GM06990 (cell line): ENCODE measurements at regions not wholly inside any gene's neighbourhood (a gene's known extent, or its start where the extent isn't known, plus 50 kb on each side); places are given as distances from the start of the nearest gene placed in this dataset.

Source experiments
- DNase-seq: peaks from one replicate; pipeline ENCODE4 v3.0.0-alpha.2; 2011; ENCODE audit not compliant: insufficient read length; ENCODE audit errors: extremely low read depth
- H3K27me3 ChIP-seq: replicated peaks from 2 replicates; pipeline ENCODE4 v1.6.0; 2011; ENCODE audit warnings: low read length; ENCODE audit not compliant: control insufficient read depth, insufficient read depth
- H3K36me3 ChIP-seq: 2 replicates; pipeline ENCODE4 v1.5.1; 2011; ENCODE audit warnings: low read length; ENCODE audit not compliant: control insufficient read depth, insufficient read depth
- H3K4me3 ChIP-seq: replicated peaks from 2 replicates; pipeline ENCODE4 v1.5.1; 2011; ENCODE audit warnings: low read depth, mild to moderate bottlenecking, control low read depth, low read length
- CTCF ChIP-seq: IDR thresholded peaks from 2 replicates; pipeline ENCODE4 v1.5.1; 2011; ENCODE audit warnings: low read length, control low read depth, mild to moderate bottlenecking, inconsistent platforms; ENCODE audit not compliant: insufficient read depth, poor library complexity, severe bottlenecking

- Histone ChIP-seq H3K4me3 (no peak overlapping the region), H3K36me3 (no peaks in the 10 kb centered on the region; the same call in 1 of the 2 replicates), H3K27me3 (no peaks in the 10 kb centered on the region)
- no peak for TF ChIP-seq CTCF
- DNase-seq, result no peak
These were observed 381.9 kb upstream of the RGS6 start for GRCh38 chr14:71550367-71550766.

GRCh38 chr14:71551291-71551950 is 380.8 kb upstream of the RGS6 start:
- Histone ChIP-seq H3K4me3 (no peak overlapping the region), H3K36me3 (no peaks in the 10 kb centered on the region; the same call in 1 of the 2 replicates), H3K27me3 (no peaks in the 10 kb centered on the region)
- TF ChIP-seq CTCF, result no peak
- no peak for DNase-seq

DNA sequence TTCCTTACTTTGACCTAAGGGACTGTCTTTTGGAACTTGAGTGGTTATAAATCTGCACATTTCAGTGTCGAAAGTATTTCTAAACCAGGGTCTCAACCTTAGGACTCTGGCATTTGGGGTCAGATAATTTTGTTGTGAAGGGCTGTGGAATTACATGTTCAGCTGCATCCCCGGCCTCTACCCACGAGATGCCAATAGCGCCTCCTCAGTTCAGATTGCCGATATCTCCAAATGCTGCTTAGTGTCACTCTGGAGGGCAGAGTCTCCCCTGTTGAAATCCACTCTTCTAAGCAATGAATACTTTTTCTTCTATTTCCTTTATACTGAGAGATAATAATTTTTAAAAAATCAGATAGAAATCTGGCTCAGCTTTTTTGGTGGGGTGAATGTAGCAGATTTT is 379.4 kb upstream of the RGS6 start:
- no peak for TF ChIP-seq CTCF
- Histone ChIP-seq H3K4me3 (no peak overlapping the region), H3K36me3 (no peaks in the 10 kb centered on the region; the same call in 1 of the 2 replicates), H3K27me3 (no peaks in the 10 kb centered on the region)
- no peak for DNase-seq

- TF ChIP-seq CTCF, result no peak
- Histone ChIP-seq H3K4me3 (no peak overlapping the region), H3K27me3 (no peaks in the 10 kb centered on the region), H3K36me3 (no peaks in the 10 kb centered on the region; the same call in 1 of the 2 replicates)
- DNase-seq, result no peak
These were observed 378.4 kb upstream of the RGS6 start for GRCh38 chr14:71553779-71554178.

GRCh38 chr14:71554323-71554722 is 377.9 kb upstream of the RGS6 start:
- no peak for TF ChIP-seq CTCF
- Histone ChIP-seq H3K4me3 (no peak overlapping the region), H3K27me3 (no peaks in the 10 kb centered on the region), H3K36me3 (no peaks in the 10 kb centered on the region; the same call in 1 of the 2 replicates)
- peak; percentile 52 for DNase-seq

GRCh38 chr14:71554959-71555612 is 377.1 kb upstream of the RGS6 start:
- Histone ChIP-seq H3K4me3 (no peak overlapping the region; the same call in 1 of the 2 replicates), H3K36me3 (no peaks in the 10 kb centered on the region; the same call in 1 of the 2 replicates), H3K27me3 (no peaks in the 10 kb centered on the region)
- no peak for TF ChIP-seq CTCF
- no peak for DNase-seq
